Peyer's patch (tissue), 4 donors: ENCODE measurements at regions not wholly inside any gene's neighbourhood (a gene's known extent, or its start where the extent isn't known, plus 50 kb on each side); places are given as distances from the start of the nearest gene placed in this dataset.

Source experiments
- DNase-seq, 3 donors: peaks; one replicate each; pipeline ENCODE4 v3.0.0-alpha.2; 2017 to 2019
- H3K27ac ChIP-seq, 4 donors: fragments of 200-600 bp; sonication (generic); one replicate each; pipeline ENCODE4 v1.5.1; 2016 to 2019
- H3K27me3 ChIP-seq, 2 donors: fragments of 200-600 bp; sonication (generic); one replicate each; pipeline ENCODE4 v1.5.1; 2019
- H3K36me3 ChIP-seq, 3 donors: fragments of 200-600 bp; sonication (generic); one replicate each; pipeline ENCODE4 v1.5.1; 2016 to 2019
- H3K4me1 ChIP-seq, 4 donors: fragments of 200-600 bp; sonication (generic); one replicate each; pipeline ENCODE4 v1.5.1; 2016 to 2019
- H3K4me3 ChIP-seq, 4 donors: fragments of 200-600 bp; sonication (generic); 1 replicate in 3 of 4; 2 replicates in 1 of 4; pipeline ENCODE4 v1.5.1; 2016 to 2019; ENCODE audit warnings: mild to moderate bottlenecking in 1 of 4
- H3K9me3 ChIP-seq, 4 donors: fragments of 200-600 bp; sonication (generic); one replicate each; pipeline ENCODE4 v1.5.1; 2016 to 2019; ENCODE audit warnings: mild to moderate bottlenecking in 1 of 4
- POLR2A ChIP-seq, 2 donors: fragments of 450-650 bp; IDR thresholded peaks; one replicate each; pipeline ENCODE4 v1.5.1; 2017; ENCODE audit warnings: antibody characterized with exemption in 2 of 2, mild to moderate bottlenecking in 2 of 2, moderate library complexity in 2 of 2
- TF ChIP-seq, protein P1 (sequence below), 6 experiments: fragments of 450-650 bp in 4 of 6; fragments of 200-600 bp in 2 of 6; sonication (generic) in 1 of 6; IDR thresholded peaks; one replicate each; pipeline ENCODE4 v1.5.1; 2017 to 2019; ENCODE audit warnings: antibody characterized with exemption in 6 of 6, mild to moderate bottlenecking in 3 of 6, moderate library complexity in 1 of 6

DNA sequence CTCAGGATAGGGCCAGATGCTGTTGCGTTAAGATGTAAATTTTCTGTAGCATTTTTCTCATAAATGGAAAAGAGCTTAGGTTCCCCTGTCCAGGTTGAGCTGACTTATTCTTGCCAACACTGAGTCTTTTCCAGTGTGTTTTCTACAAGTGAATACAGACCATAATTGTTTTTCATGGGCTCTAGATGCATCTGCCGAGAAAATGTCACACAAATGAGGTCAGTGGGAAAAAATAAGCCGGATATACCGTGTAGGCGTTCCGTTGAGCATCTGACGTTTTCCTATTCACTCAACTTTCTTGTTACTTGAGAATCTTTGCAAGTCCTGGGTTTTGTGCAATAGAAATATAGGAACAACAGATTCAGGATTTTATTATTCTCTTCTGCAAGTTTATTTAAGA lies 582.9 kb upstream of the CDH4 start:
- Histone ChIP-seq H3K4me1 (no peaks in the 10 kb centered on the region), H3K27me3 (no peaks in the 10 kb centered on the region), H3K36me3 (no peaks in the 10 kb centered on the region), H3K27ac (no peak overlapping the region), H3K4me3 (no peak overlapping the region), H3K9me3 (no peaks in the 10 kb centered on the region)
- TF ChIP-seq, protein P1, sequence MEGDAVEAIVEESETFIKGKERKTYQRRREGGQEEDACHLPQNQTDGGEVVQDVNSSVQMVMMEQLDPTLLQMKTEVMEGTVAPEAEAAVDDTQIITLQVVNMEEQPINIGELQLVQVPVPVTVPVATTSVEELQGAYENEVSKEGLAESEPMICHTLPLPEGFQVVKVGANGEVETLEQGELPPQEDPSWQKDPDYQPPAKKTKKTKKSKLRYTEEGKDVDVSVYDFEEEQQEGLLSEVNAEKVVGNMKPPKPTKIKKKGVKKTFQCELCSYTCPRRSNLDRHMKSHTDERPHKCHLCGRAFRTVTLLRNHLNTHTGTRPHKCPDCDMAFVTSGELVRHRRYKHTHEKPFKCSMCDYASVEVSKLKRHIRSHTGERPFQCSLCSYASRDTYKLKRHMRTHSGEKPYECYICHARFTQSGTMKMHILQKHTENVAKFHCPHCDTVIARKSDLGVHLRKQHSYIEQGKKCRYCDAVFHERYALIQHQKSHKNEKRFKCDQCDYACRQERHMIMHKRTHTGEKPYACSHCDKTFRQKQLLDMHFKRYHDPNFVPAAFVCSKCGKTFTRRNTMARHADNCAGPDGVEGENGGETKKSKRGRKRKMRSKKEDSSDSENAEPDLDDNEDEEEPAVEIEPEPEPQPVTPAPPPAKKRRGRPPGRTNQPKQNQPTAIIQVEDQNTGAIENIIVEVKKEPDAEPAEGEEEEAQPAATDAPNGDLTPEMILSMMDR (IDR thresholded peaks at IDR 0.05): no peak
- TF ChIP-seq POLR2A (IDR thresholded peaks at IDR 0.05): no peak
- DNase-seq: no peak

DNA sequence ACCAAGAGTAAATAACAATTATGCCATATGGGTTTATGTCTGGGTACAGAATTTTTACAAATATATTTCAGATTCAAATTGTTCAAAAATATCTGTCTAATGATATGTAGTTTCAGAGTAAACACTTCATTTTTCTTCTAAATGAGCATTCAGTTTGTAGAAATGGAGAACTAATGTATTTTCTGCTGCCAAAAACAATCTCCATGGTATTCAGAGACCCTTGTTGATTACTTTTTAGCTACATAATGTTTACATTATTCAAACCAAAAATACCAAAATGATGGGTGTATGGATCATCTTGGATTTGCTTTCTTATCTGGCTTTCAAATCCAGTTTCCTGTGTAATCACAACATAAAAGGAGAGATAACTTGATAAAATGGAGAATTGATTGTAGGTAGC lies 576.0 kb upstream of the CDH4 start:
- Histone ChIP-seq H3K36me3 (no peaks in the 10 kb centered on the region), H3K9me3 (no peaks in the 10 kb centered on the region), H3K27me3 (no peaks in the 10 kb centered on the region), H3K4me1 (no peaks in the 10 kb centered on the region), H3K27ac (no peak overlapping the region), H3K4me3 (no peak overlapping the region)
- DNase-seq: no peak
- TF ChIP-seq POLR2A (IDR thresholded peaks at IDR 0.05): no peak
- TF ChIP-seq, protein P1 (IDR thresholded peaks at IDR 0.05): no peak

DNA sequence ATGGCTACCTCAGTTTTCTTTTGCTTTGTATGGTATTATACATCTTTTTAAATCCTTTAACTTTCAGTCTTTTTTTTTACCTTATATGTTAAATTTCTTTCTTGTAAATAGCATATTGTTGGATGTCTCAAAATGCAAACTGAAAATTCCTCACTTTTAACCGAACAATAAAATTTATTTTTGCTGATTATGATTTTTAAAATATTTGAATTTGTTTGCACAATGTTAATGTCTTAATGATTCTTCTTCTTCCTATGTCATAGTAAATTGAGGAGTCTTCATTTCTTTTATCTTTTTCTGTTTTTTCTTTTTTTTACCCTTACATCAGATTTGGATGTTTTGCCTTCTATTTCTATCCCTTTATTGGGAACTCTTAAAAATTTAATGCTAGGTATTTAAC lies 574.2 kb upstream of the CDH4 start:
- Histone ChIP-seq H3K27ac (no peak overlapping the region), H3K27me3 (no peaks in the 10 kb centered on the region), H3K4me1 (no peaks in the 10 kb centered on the region), H3K9me3 (no peaks in the 10 kb centered on the region), H3K36me3 (no peaks in the 10 kb centered on the region), H3K4me3 (no peak overlapping the region)
- TF ChIP-seq, protein P1 (IDR thresholded peaks at IDR 0.05): no peak
- no peak for DNase-seq

DNA sequence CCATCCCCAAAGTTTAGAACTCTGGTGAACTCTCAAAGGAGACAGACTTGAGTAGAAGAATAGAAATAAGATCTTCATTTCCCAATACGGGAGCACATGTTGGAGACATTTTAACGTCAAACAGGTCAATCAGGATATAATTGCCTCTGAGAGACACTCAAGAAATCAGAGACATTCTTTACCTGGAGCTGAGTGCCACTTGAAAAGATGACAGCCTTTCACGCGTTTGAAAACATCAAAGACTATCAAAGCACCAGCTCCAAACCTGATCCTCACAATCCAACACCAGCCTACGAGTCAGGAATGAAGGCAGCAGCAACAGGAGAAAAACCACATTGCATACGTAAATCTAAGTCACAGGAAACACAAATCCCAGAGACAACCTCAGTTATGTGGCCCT lies 571.5 kb upstream of the CDH4 start:
- Histone ChIP-seq H3K36me3 (no peaks in the 10 kb centered on the region), H3K27ac (no peak overlapping the region), H3K4me1 (no peaks in the 10 kb centered on the region), H3K27me3 (no peaks in the 10 kb centered on the region), H3K9me3 (no peaks in the 10 kb centered on the region), H3K4me3 (no peak overlapping the region)
- no peak for TF ChIP-seq POLR2A (IDR thresholded peaks at IDR 0.05)
- TF ChIP-seq, protein P1 (IDR thresholded peaks at IDR 0.05): no peak
- no peak for DNase-seq

DNA sequence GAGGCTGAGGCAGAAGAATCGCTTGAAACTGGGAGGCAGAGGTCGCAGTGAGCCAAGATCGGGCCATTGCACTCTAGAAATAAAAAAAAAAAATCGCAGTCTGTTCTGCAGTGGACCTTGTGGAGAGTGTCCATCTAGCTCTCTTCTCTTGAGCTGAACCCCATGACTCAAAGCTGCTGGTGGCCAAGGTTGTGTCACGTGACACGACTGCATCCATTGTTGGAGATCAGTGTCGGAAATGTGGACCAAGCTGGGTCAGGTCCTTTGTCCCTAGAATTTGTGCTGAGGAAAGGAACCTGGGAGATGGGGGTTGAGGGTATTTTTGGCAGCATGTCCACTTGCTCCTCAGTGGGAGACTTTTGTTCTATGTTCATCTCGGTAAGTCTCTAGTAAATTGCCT lies 564.8 kb upstream of the CDH4 start:
- H3K27me3 ChIP-seq: no peaks in the 10 kb centered on the region
- no peak for DNase-seq
- H3K4me1 ChIP-seq: no peaks in the 10 kb centered on the region
- TF ChIP-seq POLR2A (IDR thresholded peaks at IDR 0.05): no peak
- TF ChIP-seq, protein P1 (IDR thresholded peaks at IDR 0.05): no peak
- no peak overlapping the region for H3K4me3 ChIP-seq
- no peaks in the 10 kb centered on the region for H3K36me3 ChIP-seq
- H3K9me3 ChIP-seq: no peaks in the 10 kb centered on the region
- H3K27ac ChIP-seq: no peak overlapping the region

DNA sequence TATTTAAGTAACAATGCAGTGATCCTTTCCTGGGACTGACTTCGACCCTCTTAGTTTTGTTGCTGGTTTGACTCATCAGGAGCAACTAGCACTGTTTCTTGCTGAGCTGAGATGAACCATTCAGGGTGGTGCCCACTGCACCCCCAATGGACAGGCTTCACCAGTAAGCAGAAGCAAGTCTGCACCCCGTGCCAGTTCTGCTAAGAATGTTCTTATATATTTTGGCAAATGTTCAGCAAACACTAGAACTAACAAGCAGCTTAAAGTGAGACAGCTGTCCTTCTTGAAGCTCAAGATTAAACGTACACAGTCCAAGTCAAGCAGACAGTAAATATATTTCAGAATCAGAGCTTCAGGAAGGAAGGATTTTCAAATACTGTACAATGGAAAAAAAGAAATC lies 561.3 kb upstream of the CDH4 start:
- Histone ChIP-seq H3K4me3 (no peak overlapping the region), H3K4me1 (no peaks in the 10 kb centered on the region), H3K9me3 (no peaks in the 10 kb centered on the region), H3K27ac (no peak overlapping the region), H3K27me3 (no peaks in the 10 kb centered on the region), H3K36me3 (no peaks in the 10 kb centered on the region)
- no peak for DNase-seq
- no peak for TF ChIP-seq POLR2A (IDR thresholded peaks at IDR 0.05)
- TF ChIP-seq, protein P1 (IDR thresholded peaks at IDR 0.05): no peak
